GM21528 (cell line): ENCODE measurements at regions not wholly inside any gene's neighbourhood (a gene's known extent, or its start where the extent isn't known, plus 50 kb on each side); places are given as distances from the start of the nearest gene placed in this dataset.

Experiments used
- ATAC-seq: cut with Tn5 transposase; IDR thresholded peaks from one replicate; pipeline ENCODE4 v1.9.1; 2021; ENCODE audit warnings: mild to moderate bottlenecking, moderate library complexity; ENCODE audit not compliant: unreplicated experiment, low FRiP score

GRCh38 chr6:166877906-166878305 lies 78.4 kb downstream of the RNASET2 start:
- no peak for ATAC-seq

DNA sequence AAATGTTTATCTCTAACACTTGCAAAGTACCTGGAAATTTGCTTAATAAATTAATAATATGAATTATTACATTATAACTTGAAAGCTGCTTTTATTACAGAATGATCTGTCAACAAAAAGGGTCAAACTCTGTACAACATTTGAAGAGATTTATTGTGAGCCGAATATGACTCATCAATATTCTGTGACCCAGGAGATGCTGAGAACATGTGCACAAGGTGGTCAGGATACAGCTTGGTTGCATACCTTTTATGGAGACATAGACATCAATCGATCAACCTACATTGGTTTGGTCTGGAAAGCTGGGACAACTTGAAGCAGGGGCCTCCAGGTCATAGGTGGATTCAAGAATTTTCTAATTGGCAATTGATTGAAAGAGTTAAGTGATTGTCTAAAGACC lies 79.0 kb downstream of the RNASET2 start:
- ATAC-seq, result no peak

DNA sequence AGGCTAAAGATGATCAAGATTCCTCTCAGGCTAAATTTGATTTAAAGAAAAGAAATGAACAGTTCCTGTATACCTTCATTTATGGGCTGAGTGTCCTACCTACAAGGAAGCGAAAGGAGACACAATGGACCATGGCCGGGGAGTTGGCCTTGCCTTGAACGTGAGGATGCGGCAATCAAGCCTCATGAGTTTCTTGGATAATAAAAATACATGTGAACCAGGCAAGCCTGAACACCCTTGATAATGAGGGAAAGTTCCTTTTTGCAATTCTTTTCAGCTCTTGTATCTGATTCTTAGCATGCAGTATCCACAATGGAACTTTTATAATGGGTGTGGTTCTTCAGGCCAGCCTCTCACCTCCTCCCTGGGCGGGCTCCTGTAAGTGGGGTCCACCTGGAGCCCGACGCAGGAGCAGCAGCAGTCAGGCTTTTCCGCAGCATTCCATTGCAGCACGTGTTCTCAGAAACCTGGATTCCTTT lies 83.8 kb downstream of the RNASET2 start:
- ATAC-seq, result no peak

GRCh38 chr6:166870602-166871208 lies 85.6 kb downstream of the RNASET2 start:
- ATAC-seq, result no peak

DNA sequence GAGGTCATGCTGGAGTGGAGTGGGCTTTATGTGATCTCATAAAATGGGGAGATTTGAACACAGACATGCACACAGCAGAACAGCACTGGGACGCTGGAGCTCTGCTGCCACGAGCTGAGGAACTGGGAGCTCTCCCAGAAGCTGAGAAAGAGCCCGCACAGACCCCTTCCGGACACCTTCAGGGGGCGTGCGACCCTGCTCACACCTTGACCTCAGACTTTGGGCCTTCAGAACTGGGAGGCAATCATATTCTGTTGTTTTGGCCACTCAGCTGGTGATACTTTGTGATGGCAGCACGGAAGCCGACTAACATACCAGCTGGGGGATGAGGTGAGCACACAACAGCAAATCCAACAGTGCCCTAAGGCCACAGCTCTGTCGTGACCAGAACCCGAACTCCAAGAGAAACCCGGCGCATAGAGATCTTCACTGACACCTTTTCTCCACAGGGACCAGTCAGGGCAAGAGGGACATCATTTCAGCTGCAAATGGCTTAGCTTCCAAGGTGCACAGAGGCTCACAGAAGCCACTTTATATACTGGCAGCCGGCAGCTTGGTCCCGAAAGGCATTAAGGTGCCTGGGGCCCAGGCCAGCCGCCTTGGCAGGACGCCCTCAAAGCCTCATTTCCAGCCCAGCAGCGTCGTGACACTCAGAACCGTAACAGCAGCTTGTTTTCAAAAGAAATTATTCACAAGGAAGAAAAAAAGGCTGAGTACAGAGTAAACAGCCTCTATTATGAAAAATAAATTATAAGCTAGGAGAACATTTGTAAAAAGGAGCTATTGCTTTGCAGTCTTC lies 89.3 kb downstream of the RNASET2 start:
- no peak for ATAC-seq

GRCh38 chr6:166864333-166864732 lies 92.0 kb downstream of the RNASET2 start:
- ATAC-seq, result no peak

GRCh38 chr6:166862978-166863530 lies 93.3 kb downstream of the RNASET2 start:
- peak; percentile 39 for ATAC-seq

- ATAC-seq, result peak; percentile 71
Measured at GRCh38 chr6:166862287-166862977, 93.9 kb downstream of the RNASET2 start.

DNA sequence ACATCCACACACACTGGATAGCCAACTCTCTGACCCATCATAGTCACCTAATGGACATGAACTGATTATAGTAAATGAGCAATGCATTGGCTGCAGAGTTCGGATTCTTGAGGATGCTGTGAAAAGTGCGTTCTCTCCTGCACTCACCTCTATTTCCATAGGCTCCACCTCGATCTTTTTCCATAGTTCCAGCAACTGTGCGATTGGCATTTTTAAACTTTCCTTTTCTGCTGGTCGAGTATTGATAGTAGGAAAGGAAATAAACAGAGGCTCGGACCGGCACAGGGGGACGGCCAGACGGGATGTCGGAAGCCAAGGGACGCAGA lies 94.4 kb downstream of the RNASET2 start:
- ATAC-seq, result no peak

- ATAC-seq, result no peak
Measured at GRCh38 chr6:166861304-166861703, 95.0 kb downstream of the RNASET2 start.

DNA sequence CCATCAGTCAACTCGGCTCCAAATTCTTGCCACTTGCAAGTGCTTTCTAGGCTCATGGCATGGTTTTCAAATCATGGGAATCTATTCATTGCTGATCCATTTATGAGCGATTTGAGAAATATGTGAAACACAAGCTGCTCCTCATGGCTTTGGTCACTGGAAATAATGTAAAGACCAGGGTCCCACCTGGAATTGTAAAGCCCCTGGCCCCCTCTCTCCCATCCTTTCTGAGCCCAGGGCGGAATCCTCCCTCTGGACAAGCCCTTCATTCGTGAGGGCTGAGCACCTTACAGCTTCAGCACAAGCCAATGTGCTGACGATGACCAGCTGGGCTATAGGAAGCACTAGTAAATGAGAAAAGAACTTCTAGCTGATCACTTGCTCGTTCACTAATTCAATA lies 96.0 kb downstream of the RNASET2 start:
- no peak for ATAC-seq

DNA sequence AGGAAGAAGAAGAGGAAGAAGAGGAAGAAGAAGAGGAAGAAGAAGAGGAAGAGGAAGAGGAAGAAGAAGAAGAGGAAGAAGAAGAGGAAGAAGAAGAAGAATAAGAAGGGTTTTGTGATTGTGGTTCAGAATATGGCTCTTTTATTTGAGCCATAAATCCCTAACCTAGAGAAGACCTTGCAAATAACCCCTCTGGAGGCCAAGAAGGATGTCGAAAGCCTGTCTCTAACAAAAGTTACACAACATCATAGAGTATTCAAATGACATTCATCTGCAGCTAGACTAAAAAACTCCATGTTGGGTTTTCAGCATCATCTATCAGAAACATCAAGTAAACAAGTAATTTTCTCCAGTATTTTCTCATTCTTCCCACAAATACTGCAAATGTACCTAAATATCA lies 100.9 kb downstream of the RNASET2 start:
- no peak for ATAC-seq

GRCh38 chr6:166853371-166854325 lies 102.7 kb downstream of the RNASET2 start:
- no peak for ATAC-seq

DNA sequence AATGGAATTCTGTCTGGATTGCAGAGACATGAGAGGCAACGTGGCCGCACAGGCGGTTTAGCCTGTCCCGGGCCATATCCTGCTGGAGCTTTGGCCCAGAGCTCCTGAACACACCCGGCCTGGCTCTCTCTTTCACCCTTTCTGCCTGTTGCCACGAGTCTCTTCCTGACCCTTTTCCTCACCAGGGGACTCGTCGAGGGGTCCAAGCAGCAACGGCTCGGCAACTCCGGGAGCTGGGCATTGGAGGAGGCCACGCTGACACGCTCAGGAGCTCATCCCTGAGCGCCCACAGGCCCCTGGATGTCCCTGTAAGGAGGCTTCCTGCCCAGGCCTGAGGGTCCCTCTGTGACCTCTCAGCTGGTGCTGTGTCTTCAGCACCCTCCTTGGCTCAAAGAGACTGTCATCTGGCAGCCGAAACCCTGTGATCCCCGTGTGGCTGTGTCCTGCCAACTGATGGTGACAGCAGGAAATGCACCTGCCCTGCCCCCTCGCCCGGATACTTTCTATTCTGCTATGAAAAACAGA lies 103.8 kb downstream of the RNASET2 start:
- ATAC-seq, result no peak

DNA sequence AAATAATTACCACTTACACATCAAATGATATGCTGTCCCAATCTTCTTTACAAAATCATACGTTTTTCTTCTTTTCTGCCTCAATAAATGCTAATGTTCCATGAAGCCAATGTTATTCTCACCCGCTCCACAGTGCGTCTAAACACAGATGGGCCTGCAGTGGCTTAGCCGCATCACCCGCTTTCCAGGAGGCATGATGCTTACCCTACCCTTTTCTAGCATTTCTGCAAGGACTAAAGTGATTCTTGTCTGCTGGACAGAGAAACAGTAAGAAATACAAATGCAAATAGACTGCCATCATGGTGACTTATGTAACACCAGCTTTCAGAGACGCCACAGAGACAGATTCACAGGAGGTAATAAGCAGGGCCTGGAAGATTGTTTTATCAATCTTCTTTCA lies 104.4 kb downstream of the RNASET2 start:
- no peak for ATAC-seq

DNA sequence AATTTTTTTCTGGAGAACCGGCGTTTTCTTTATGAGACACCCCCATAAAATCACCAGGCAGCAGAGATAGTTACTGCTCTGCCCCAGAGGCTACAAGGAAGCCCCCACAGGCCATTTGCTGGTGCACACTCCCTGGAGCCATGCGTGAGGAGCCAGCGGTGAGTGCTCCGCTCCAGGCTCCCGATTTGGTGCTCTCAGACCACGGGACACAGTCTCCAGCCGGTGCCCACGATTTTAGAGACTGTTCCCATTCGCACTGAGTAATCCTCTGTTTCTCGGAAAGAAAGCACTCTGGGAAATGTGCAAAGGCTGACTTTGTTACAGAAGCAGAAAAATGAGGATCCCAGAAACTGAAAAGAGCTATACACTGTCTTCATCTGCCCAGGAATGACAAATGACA lies 104.9 kb downstream of the RNASET2 start:
- no peak for ATAC-seq

DNA sequence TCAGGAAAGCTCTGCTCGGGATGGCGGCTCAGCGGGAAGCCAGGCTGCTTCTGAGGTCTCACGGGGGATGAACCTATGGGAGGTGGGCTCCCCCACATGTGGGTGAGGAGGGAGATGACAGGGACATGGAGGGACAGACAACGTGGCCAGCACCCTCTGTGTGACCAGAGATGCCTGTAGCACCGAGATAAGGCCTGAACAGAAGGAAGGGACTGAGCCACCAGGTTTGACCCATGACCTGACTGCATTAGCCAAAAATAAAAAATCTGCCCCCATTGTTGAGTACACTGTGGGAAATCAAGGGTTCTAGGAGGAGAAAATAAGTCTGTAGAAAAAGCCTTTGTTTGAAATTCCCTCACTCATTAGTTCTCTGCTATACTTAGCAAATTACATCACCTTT lies 105.7 kb downstream of the RNASET2 start:
- no peak for ATAC-seq

GRCh38 chr6:166849749-166850183 lies 106.6 kb downstream of the RNASET2 start:
- ATAC-seq, result peak; percentile 68

GRCh38 chr6:166848979-166849748 lies 107.2 kb downstream of the RNASET2 start:
- ATAC-seq, result no peak
